A673 (cell line): ENCODE measurements at regions not wholly inside any gene's neighbourhood (a gene's known extent, or its start where the extent isn't known, plus 50 kb on each side); places are given as distances from the start of the nearest gene placed in this dataset.

Experiments
- EZH2 ChIP-seq: fragments of 200-600 bp; sonication (generic); IDR thresholded peaks from 2 replicates; pipeline ENCODE4 v1.6.1; 2017; ENCODE audit warnings: borderline replicate concordance, low read depth, mild to moderate bottlenecking, mixed read lengths, antibody characterized with exemption, low read length; ENCODE audit not compliant: poor library complexity, severe bottlenecking
- TF ChIP-seq, protein P1 (sequence below): fragments of 300-800, 200-600 bp; sonication (generic); conservative IDR thresholded peaks from 2 replicates; pipeline ENCODE4 v1.5.1; 2017; ENCODE audit warnings: low read depth, mild to moderate bottlenecking, antibody characterized with exemption, low read length, moderate library complexity, mixed read lengths

DNA sequence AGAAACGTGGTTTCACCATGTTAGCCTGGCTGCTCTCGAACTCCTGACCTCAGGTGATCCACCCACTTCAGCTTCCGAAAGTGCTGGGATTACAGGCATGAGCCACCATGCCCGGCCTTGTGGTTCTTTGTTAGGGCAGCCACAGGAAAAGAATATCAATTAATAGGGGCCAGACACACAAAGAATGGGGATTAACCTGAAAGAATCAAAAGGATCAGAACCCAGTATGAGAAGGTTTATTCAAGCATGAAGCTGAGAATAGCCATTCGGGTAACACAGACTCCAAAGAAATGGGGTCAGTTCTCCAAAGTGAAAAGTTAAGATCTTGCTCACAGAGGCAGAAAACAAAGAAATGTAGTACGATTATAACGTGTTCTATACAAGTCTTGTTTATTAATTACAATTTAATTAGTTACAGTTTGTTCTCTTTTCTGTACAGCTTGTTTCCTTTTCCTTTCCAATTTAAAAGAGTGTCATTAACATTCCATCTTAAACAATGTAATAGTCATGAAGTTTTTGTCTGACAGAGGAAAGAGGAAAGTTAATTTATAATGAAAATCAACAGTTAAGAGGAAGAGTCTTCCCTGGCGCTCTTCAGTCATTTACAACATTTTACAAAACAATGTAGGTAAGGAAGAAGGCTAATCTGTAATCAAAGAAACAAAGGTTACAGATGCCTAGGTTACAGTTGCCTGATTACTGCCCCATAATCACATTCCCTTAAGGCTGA, 51.3 kb upstream of the SLC45A1 start:
- TF ChIP-seq, protein P1, sequence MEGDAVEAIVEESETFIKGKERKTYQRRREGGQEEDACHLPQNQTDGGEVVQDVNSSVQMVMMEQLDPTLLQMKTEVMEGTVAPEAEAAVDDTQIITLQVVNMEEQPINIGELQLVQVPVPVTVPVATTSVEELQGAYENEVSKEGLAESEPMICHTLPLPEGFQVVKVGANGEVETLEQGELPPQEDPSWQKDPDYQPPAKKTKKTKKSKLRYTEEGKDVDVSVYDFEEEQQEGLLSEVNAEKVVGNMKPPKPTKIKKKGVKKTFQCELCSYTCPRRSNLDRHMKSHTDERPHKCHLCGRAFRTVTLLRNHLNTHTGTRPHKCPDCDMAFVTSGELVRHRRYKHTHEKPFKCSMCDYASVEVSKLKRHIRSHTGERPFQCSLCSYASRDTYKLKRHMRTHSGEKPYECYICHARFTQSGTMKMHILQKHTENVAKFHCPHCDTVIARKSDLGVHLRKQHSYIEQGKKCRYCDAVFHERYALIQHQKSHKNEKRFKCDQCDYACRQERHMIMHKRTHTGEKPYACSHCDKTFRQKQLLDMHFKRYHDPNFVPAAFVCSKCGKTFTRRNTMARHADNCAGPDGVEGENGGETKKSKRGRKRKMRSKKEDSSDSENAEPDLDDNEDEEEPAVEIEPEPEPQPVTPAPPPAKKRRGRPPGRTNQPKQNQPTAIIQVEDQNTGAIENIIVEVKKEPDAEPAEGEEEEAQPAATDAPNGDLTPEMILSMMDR, result no peak
- no peak for TF ChIP-seq EZH2
